Mucosa of rectum (tissue), 2 donors: ENCODE measurements at regions not wholly inside any gene's neighbourhood (a gene's known extent, or its start where the extent isn't known, plus 50 kb on each side); places are given as distances from the start of the nearest gene placed in this dataset.

ENCODE experiments used
- H3K27ac ChIP-seq, 2 donors: one replicate each; pipeline ENCODE4 v1.7.0; 2013; ENCODE audit warnings: inconsistent platforms in 2 of 2, low read depth in 2 of 2, low read length in 2 of 2
- H3K27me3 ChIP-seq, 2 donors: one replicate each; pipeline ENCODE4 v1.7.0; 2013; ENCODE audit warnings: low read length in 2 of 2; ENCODE audit not compliant: control insufficient read depth in 2 of 2, insufficient read depth in 2 of 2
- H3K36me3 ChIP-seq, 2 donors: one replicate each; pipeline ENCODE4 v1.7.0; 2013; ENCODE audit warnings: low read length in 2 of 2; ENCODE audit not compliant: control insufficient read depth in 2 of 2, insufficient read depth in 2 of 2
- H3K4me1 ChIP-seq, 2 donors: one replicate each; pipeline ENCODE4 v1.7.0; 2013; ENCODE audit warnings: low read length in 2 of 2, mild to moderate bottlenecking in 1 of 2; ENCODE audit not compliant: control insufficient read depth in 2 of 2, insufficient read depth in 2 of 2
- H3K4me3 ChIP-seq, 2 donors: one replicate each; pipeline ENCODE4 v1.7.0; 2013; ENCODE audit warnings: low read length in 2 of 2
- H3K9ac ChIP-seq, 2 donors: one replicate each; pipeline ENCODE4 v1.7.0; 2013; ENCODE audit warnings: low read length in 2 of 2, low read depth in 1 of 2, mild to moderate bottlenecking in 1 of 2
- H3K9me3 ChIP-seq, 2 donors: one replicate each; pipeline ENCODE4 v1.7.0; 2013; ENCODE audit warnings: low read length in 2 of 2; ENCODE audit not compliant: control insufficient read depth in 2 of 2
- donor health status: healthy.
- donor health status: Normal muscosa, but diverticular disease.

- no peaks in the 10 kb centered on the region for H3K36me3 ChIP-seq
- H3K9me3 ChIP-seq = no peaks in the 10 kb centered on the region
- H3K9ac ChIP-seq = no peak overlapping the region
- H3K27me3 ChIP-seq = no peaks in the 10 kb centered on the region
- no peak overlapping the region for H3K27ac ChIP-seq
- H3K4me3 ChIP-seq = no peak overlapping the region
- H3K4me1 ChIP-seq = no peaks in the 10 kb centered on the region
These were observed 100.2 kb upstream of the BOC start for GRCh38 chr3:113111011-113111707.

GRCh38 chr3:113113361-113113760 is 98.0 kb upstream of the BOC start:
- Histone ChIP-seq H3K4me1 (no peaks in the 10 kb centered on the region), H3K9me3 (no peaks in the 10 kb centered on the region), H3K36me3 (no peaks in the 10 kb centered on the region), H3K9ac (no peak overlapping the region), H3K4me3 (no peak overlapping the region), H3K27ac (no peak overlapping the region), H3K27me3 (no peaks in the 10 kb centered on the region)

- Histone ChIP-seq H3K36me3 (no peaks in the 10 kb centered on the region), H3K9ac (no peak overlapping the region), H3K9me3 (no peaks in the 10 kb centered on the region), H3K4me1 (no peaks in the 10 kb centered on the region), H3K27me3 (no peaks in the 10 kb centered on the region), H3K4me3 (no peak overlapping the region), H3K27ac (peak overlapping the region; percentile 2 to 13)
These were observed 93.7 kb upstream of the BOC start for GRCh38 chr3:113117511-113118234.

- Histone ChIP-seq H3K27ac (peak overlapping the region in 1 of 2 donors; percentile 13), H3K27me3 (no peaks in the 10 kb centered on the region), H3K9ac (no peak overlapping the region), H3K4me3 (no peak overlapping the region), H3K4me1 (no peaks in the 10 kb centered on the region), H3K36me3 (no peaks in the 10 kb centered on the region), H3K9me3 (no peaks in the 10 kb centered on the region)
These were observed 93.0 kb upstream of the BOC start for GRCh38 chr3:113118336-113118735.

GRCh38 chr3:113124256-113124830 is 87.0 kb upstream of the BOC start:
- Histone ChIP-seq H3K27me3 (no peaks in the 10 kb centered on the region), H3K9me3 (no peaks in the 10 kb centered on the region), H3K9ac (no peak overlapping the region), H3K27ac (no peak overlapping the region), H3K4me1 (no peaks in the 10 kb centered on the region), H3K4me3 (no peak overlapping the region), H3K36me3 (no peaks in the 10 kb centered on the region)

- no peak overlapping the region for H3K27ac ChIP-seq
- H3K4me1 ChIP-seq = no peaks in the 10 kb centered on the region
- H3K9ac ChIP-seq = no peak overlapping the region
- no peaks in the 10 kb centered on the region for H3K27me3 ChIP-seq
- H3K9me3 ChIP-seq = no peaks in the 10 kb centered on the region
- no peak overlapping the region for H3K4me3 ChIP-seq
- H3K36me3 ChIP-seq = no peaks in the 10 kb centered on the region
These were observed 85.4 kb upstream of the BOC start for GRCh38 chr3:113125951-113126350.

- H3K9me3 ChIP-seq = no peaks in the 10 kb centered on the region
- no peak overlapping the region for H3K27ac ChIP-seq
- H3K36me3 ChIP-seq = no peaks in the 10 kb centered on the region
- no peak overlapping the region for H3K9ac ChIP-seq
- H3K27me3 ChIP-seq = no peaks in the 10 kb centered on the region
- H3K4me1 ChIP-seq = no peaks in the 10 kb centered on the region
- no peak overlapping the region for H3K4me3 ChIP-seq
These were observed 82.9 kb upstream of the BOC start for GRCh38 chr3:113128386-113129015.

GRCh38 chr3:113129168-113129567 is 82.2 kb upstream of the BOC start:
- no peak overlapping the region for H3K4me3 ChIP-seq

GRCh38 chr3:113132571-113132996 is 78.8 kb upstream of the BOC start:
- no peaks in the 10 kb centered on the region for H3K27me3 ChIP-seq
- H3K4me3 ChIP-seq = no peak overlapping the region
- H3K9me3 ChIP-seq = no peaks in the 10 kb centered on the region
- no peaks in the 10 kb centered on the region for H3K4me1 ChIP-seq
- H3K27ac ChIP-seq = no peak overlapping the region
- H3K36me3 ChIP-seq = no peaks in the 10 kb centered on the region
- no peak overlapping the region for H3K9ac ChIP-seq

More at GRCh38 chr3:113129168-113129567, 82.2 kb upstream of the BOC start:
- Histone ChIP-seq H3K36me3 (no peaks in the 10 kb centered on the region), H3K9ac (no peak overlapping the region), H3K4me1 (no peaks in the 10 kb centered on the region), H3K27me3 (no peaks in the 10 kb centered on the region), H3K9me3 (no peaks in the 10 kb centered on the region), H3K27ac (no peak overlapping the region)

GRCh38 chr3:113133140-113133539 is 78.2 kb upstream of the BOC start:
- no peak overlapping the region for H3K4me3 ChIP-seq
- H3K9me3 ChIP-seq = no peaks in the 10 kb centered on the region
- H3K9ac ChIP-seq = no peak overlapping the region
- H3K4me1 ChIP-seq = no peaks in the 10 kb centered on the region
- no peak overlapping the region for H3K27ac ChIP-seq
- no peaks in the 10 kb centered on the region for H3K36me3 ChIP-seq
- H3K27me3 ChIP-seq = no peaks in the 10 kb centered on the region
